ENCODE measurements at regions not wholly inside any gene's neighbourhood (a gene's known extent, or its start where the extent isn't known, plus 50 kb on each side); places are given as distances from the start of the nearest gene placed in this dataset.

DNA sequence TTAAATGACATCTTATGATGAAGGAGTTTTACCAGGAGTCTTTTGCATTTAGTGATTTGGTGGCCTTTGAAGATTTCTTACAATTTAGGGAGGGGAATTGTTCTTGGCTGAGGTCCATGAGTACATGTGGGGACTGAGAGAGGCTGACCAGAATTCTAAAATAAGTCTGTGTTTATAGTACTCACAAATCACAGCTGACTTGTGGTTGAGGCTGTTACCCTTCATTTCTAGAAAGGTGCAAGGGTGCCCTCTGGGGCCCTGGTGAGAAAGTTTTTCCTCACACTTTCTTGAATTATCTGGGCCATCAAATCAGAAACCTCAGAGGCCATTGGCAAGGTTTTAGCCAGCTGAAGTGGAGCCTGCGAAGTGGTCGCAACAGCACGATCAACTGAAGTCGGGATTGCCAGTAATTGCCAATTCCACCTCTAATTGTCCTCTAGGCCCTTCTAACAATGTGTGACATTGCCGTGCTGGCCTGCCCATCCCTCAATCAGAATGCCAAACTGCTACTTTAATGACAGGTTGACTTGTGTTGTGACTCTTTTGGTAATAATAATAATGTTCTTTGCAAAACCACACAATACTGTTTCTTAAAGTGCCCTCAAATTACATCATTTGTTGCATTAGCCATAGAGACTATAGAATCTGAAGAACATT lies 221.6 kb downstream of the OGFRL1 start:
- TF ChIP-seq, protein P1, sequence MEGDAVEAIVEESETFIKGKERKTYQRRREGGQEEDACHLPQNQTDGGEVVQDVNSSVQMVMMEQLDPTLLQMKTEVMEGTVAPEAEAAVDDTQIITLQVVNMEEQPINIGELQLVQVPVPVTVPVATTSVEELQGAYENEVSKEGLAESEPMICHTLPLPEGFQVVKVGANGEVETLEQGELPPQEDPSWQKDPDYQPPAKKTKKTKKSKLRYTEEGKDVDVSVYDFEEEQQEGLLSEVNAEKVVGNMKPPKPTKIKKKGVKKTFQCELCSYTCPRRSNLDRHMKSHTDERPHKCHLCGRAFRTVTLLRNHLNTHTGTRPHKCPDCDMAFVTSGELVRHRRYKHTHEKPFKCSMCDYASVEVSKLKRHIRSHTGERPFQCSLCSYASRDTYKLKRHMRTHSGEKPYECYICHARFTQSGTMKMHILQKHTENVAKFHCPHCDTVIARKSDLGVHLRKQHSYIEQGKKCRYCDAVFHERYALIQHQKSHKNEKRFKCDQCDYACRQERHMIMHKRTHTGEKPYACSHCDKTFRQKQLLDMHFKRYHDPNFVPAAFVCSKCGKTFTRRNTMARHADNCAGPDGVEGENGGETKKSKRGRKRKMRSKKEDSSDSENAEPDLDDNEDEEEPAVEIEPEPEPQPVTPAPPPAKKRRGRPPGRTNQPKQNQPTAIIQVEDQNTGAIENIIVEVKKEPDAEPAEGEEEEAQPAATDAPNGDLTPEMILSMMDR (IDR thresholded peaks at IDR 0.05): peak; percentile 26 to 71 (median 57)
- TF ChIP-seq POLR2A (IDR thresholded peaks at IDR 0.05): no peak
